ENCODE measurements at regions not wholly inside any gene's neighbourhood (a gene's known extent, or its start where the extent isn't known, plus 50 kb on each side); places are given as distances from the start of the nearest gene placed in this dataset.

DNA sequence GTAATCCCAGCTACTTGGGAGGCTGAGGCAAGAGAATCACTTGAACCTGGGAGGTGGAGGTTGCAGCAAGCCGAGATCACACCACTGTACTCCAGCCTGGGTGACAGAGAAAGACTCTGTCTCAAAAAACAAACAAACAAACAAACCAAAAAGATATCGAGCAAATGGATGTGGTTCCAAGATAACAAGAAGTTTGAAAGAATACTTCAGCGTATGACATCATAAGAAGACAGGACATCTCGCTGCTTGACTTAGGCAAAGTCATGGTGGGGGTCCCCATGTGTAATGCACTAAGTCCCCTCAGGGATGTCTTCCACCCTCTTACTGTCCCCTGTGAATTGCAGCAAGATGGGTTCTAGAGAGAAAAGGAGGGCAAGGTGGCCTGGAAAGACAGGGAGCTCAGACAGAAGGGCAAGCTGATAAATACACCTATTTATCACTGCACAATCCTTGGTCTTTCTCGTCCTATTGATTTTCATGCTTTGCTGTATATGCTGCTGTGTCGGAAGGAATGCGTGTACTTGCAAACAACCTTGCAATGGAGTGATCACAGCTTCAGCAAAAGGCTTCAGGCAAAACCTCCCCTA is 115.0 kb downstream of the BDH1 start:
- Histone ChIP-seq H3K36me3 (replicated peaks in 1 of 2; ENCODE audit: control extremely low read depth in 1 of 2, control insufficient read depth in 1 of 2, extremely low read depth in 1 of 2, insufficient read depth in 2 of 2, low read length in 1 of 2) (no peaks in the 10 kb centered on the region), H3K27me3 (replicated peaks in 1 of 4; ENCODE audit: control extremely low read depth in 1 of 4, control insufficient read depth in 3 of 4, insufficient read depth in 4 of 4, low read length in 3 of 4) (peaks cover 0 to 13% (median under 1%) of the 10 kb centered on the region in 4 experiments), H3K79me2 (ENCODE audit: control insufficient read depth, insufficient read depth, low read length) (no peaks in the 10 kb centered on the region), H3K4me1 (ENCODE audit: control insufficient read depth in 2 of 2, insufficient read depth in 2 of 2, low read length in 2 of 2) (no peaks in the 10 kb centered on the region), H3K27ac (ENCODE audit: low read length in 2 of 2) (no peak overlapping the region), H3K9ac (ENCODE audit: low read length) (no peak overlapping the region), H4K20me1 (ENCODE audit: control insufficient read depth, insufficient read depth, low read length, poor library complexity, severe bottlenecking) (no peaks in the 10 kb centered on the region), H3K4me2 (replicated peaks; ENCODE audit: low read depth, low read length, poor library complexity, severe bottlenecking) (no peak overlapping the region), H2AFZ (ENCODE audit: insufficient read depth, low read depth, low read length, poor library complexity, severe bottlenecking) (no peak overlapping the region), H3K4me3 (ENCODE audit: control extremely low read depth in 1 of 5, extremely low read depth in 1 of 5, insufficient read depth in 1 of 5, low read depth in 2 of 5, low read length in 4 of 5) (no peak overlapping the region), H3K9me3 (ENCODE audit: control extremely low read depth in 1 of 3, control insufficient read depth in 2 of 3, insufficient read depth in 1 of 3, low read length in 2 of 3) (no peaks in the 10 kb centered on the region)
- H3K27me3 Mint-ChIP-seq, result peaks cover 44% of the 10 kb centered on the region
- ChIA-PET CTCF (no interaction called here), POLR2A (no interaction called here)
- H3K4me1 Mint-ChIP-seq, result no peaks in the 10 kb centered on the region
- ATAC-seq (ENCODE audit: low read depth), result no peak
- no peak for TF ChIP-seq EZH2 (IDR thresholded peaks at IDR 0.05; ENCODE audit: borderline replicate concordance, insufficient read depth, low read depth, low read length, poor library complexity, severe bottlenecking)
- TF ChIP-seq, protein P1, sequence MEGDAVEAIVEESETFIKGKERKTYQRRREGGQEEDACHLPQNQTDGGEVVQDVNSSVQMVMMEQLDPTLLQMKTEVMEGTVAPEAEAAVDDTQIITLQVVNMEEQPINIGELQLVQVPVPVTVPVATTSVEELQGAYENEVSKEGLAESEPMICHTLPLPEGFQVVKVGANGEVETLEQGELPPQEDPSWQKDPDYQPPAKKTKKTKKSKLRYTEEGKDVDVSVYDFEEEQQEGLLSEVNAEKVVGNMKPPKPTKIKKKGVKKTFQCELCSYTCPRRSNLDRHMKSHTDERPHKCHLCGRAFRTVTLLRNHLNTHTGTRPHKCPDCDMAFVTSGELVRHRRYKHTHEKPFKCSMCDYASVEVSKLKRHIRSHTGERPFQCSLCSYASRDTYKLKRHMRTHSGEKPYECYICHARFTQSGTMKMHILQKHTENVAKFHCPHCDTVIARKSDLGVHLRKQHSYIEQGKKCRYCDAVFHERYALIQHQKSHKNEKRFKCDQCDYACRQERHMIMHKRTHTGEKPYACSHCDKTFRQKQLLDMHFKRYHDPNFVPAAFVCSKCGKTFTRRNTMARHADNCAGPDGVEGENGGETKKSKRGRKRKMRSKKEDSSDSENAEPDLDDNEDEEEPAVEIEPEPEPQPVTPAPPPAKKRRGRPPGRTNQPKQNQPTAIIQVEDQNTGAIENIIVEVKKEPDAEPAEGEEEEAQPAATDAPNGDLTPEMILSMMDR (IDR thresholded peaks at IDR 0.05), result no peak
- 98% methylated on average over 4 of the region's 7 CpGs for WGBS (ENCODE audit: insufficient coverage)
- H3K27ac Mint-ChIP-seq, result no peak overlapping the region
- intact Hi-C loops (cut with micrococcal nuclease), result no loop called here
- no peaks in the 10 kb centered on the region for H3K9me3 Mint-ChIP-seq (ENCODE audit: insufficient read depth)
- no peak overlapping the region for H3K4me3 Mint-ChIP-seq
- DNase-seq, result no peak

DNA sequence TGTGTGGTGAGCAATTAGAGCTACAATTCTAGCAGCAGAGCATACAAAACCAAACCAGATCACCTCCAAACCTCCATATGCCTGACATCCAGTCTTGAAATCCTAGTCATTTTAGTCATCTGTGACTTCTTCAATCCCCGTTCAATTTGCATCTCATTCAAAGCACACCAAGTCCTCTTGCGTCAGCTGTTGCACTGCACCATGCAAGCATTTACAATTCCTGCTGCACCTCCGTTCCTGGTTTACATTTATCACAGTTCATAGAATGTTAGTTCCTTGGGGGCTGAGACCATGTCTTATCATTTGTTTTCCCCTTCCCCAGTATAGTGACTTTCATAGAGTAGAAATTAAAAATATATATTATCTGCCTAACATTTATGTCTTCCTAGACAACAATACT is 116.9 kb downstream of the BDH1 start:
- H3K4me1 ChIP-seq (ENCODE audit: control insufficient read depth in 2 of 2, insufficient read depth in 2 of 2, low read length in 2 of 2), result no peaks in the 10 kb centered on the region
- no peak overlapping the region for H3K4me2 ChIP-seq (replicated peaks; ENCODE audit: low read depth, low read length, poor library complexity, severe bottlenecking)
- Mint-ChIP-seq H3K27ac (no peak overlapping the region), H3K4me1 (no peaks in the 10 kb centered on the region), H3K9me3 (ENCODE audit: insufficient read depth) (no peaks in the 10 kb centered on the region), H3K4me3 (no peak overlapping the region), H3K27me3 (peaks cover 49% of the 10 kb centered on the region)
- ChIA-PET CTCF (no interaction called here), POLR2A (no interaction called here)
- no peaks in the 10 kb centered on the region for H4K20me1 ChIP-seq (ENCODE audit: control insufficient read depth, insufficient read depth, low read length, poor library complexity, severe bottlenecking)
- DNase-seq, result no peak
- no peaks in the 10 kb centered on the region for H3K36me3 ChIP-seq (replicated peaks in 1 of 2; ENCODE audit: control extremely low read depth in 1 of 2, control insufficient read depth in 1 of 2, extremely low read depth in 1 of 2, insufficient read depth in 2 of 2, low read length in 1 of 2)
- H2AFZ ChIP-seq (ENCODE audit: insufficient read depth, low read depth, low read length, poor library complexity, severe bottlenecking), result no peak overlapping the region
- no peak for TF ChIP-seq EZH2 (IDR thresholded peaks at IDR 0.05; ENCODE audit: borderline replicate concordance, insufficient read depth, low read depth, low read length, poor library complexity, severe bottlenecking)
- TF ChIP-seq, protein P1 (IDR thresholded peaks at IDR 0.05), result no peak
- WGBS (ENCODE audit: insufficient coverage), result 89% methylated on average over 1 of the region's 3 CpGs
- ATAC-seq (ENCODE audit: low read depth), result no peak
- intact Hi-C loops (cut with micrococcal nuclease), result no loop called here
- no peak overlapping the region for H3K9ac ChIP-seq (ENCODE audit: low read length)
- H3K79me2 ChIP-seq (ENCODE audit: control insufficient read depth, insufficient read depth, low read length), result no peaks in the 10 kb centered on the region
- peaks cover 0 to 16% (median 0%) of the 10 kb centered on the region in 4 experiments for H3K27me3 ChIP-seq (replicated peaks in 1 of 4; ENCODE audit: control extremely low read depth in 1 of 4, control insufficient read depth in 3 of 4, insufficient read depth in 4 of 4, low read length in 3 of 4)
- H3K27ac ChIP-seq (ENCODE audit: low read length in 2 of 2), result no peak overlapping the region
- H3K9me3 ChIP-seq (ENCODE audit: control extremely low read depth in 1 of 3, control insufficient read depth in 2 of 3, insufficient read depth in 1 of 3, low read length in 2 of 3), result no peaks in the 10 kb centered on the region
- H3K4me3 ChIP-seq (ENCODE audit: control extremely low read depth in 1 of 5, extremely low read depth in 1 of 5, insufficient read depth in 1 of 5, low read depth in 2 of 5, low read length in 4 of 5), result no peak overlapping the region

Data from B cell (primary cell).